GM10266 (cell line): ENCODE measurements at regions not wholly inside any gene's neighbourhood (a gene's known extent, or its start where the extent isn't known, plus 50 kb on each side); places are given as distances from the start of the nearest gene placed in this dataset.

Experiments used
- DNase-seq: peaks from one replicate; pipeline ENCODE4 v3.0.0; 2012; ENCODE audit errors: extremely low spot score
- CTCF ChIP-seq: IDR thresholded peaks from 2 replicates; pipeline ENCODE4 v1.5.1; 2012; ENCODE audit warnings: mild to moderate bottlenecking, low read depth; ENCODE audit not compliant: control insufficient read depth, insufficient read depth; ENCODE audit errors: missing control alignments

DNA sequence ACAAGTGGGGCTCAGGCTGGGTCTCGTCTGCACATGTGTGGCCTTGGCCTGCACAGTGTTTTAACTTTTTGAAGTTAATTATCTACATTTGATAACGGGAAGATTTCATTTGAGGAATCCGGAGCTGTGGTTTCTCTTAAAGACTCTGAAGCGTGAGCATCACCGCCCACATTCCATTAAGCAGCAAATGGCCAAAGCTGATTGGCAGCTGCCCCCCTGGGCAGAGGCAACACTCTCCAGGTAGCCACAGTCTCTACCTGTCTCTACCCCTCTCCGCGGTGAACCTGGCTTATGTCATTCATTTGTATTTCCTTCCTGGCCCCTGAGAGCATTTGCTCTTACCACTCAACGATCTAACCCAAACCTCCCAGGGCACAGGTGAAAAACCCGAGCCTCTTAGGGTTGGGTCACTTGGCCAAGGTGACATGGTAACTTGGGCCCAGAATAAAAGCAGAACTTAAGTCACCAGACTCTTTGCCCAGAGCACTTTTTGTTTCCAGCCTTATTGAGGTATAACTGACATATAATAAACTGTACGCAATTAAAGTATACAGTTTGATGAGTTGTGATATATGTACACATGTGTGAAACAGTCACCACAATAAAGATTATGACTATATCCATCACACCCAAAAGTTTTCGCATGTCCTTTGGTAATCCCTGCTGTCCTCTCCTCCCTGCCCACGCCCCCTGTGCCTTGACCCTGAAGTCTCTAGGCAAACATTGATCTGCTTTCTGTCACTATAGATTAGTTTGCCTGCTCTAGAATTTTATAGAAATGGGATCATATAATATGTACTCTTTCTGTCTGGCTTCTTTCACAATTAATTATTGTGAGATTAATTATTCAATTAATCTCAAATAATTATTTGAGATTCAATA, 245.7 kb upstream of the HES1 start:
- no peak for TF ChIP-seq CTCF
- no peak for DNase-seq

DNA sequence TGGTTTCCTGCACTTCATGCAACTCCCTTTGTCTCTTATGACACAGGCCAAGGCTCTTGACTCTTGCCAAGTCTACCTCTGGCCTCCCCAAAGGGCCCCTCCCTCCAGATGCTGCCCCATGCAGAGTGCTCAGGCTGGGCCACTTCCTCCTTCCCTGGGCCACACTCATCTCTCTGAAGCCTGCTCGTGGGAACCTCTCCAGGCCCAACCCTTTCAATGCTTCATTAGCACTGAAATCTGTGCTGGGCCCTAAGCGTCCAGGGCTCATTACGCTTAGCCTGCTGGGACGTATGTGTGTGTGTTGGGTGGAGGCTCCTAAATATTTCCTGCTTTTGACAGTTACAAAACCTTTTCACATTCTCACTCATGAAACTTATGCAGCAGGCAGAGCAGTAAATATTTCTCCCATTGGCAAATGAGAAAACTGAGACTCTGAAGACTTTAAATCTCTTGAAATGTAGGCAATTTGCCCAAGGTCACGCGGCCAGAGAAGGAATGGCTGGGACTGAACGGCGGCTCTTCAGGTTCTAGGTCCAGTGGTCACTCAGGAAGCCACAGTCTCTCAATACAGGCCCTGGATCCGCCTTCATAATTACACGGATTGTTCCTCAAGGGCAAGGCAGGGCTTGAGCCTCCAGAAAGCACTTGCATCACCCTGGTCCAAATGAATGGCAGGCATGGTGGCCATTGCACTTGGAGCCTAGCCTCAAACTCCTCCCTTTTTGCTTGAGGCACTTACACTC, 241.7 kb upstream of the HES1 start:
- no peak for DNase-seq
- no peak for TF ChIP-seq CTCF

GRCh38 chr3:193895409-193895808, 240.5 kb upstream of the HES1 start:
- no peak for DNase-seq
- TF ChIP-seq CTCF = no peak

DNA sequence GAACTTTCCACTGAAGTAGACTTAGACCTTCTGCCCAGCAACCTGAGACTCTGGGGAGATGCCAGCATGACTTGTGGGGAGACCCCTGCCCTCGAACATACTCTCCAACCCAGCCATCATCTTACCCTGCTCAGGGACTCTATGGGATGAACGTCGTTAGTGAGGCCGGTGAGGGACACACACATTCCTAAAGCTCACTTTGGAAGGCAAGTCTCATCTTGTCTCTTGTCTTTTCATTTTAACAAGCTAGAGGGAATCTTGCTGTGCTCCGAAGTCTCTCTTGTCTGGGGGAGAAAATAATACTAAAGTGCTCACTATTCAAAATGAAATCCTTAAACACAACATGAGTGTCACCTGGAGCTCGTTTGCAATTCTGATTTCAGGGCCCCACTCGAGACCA, 239.5 kb upstream of the HES1 start:
- no peak for TF ChIP-seq CTCF
- no peak for DNase-seq

- no peak for TF ChIP-seq CTCF
- DNase-seq = no peak
Measured at GRCh38 chr3:193897288-193897687, 238.7 kb upstream of the HES1 start.

GRCh38 chr3:193897731-193898180, 238.2 kb upstream of the HES1 start:
- no peak for TF ChIP-seq CTCF
- no peak for DNase-seq

DNA sequence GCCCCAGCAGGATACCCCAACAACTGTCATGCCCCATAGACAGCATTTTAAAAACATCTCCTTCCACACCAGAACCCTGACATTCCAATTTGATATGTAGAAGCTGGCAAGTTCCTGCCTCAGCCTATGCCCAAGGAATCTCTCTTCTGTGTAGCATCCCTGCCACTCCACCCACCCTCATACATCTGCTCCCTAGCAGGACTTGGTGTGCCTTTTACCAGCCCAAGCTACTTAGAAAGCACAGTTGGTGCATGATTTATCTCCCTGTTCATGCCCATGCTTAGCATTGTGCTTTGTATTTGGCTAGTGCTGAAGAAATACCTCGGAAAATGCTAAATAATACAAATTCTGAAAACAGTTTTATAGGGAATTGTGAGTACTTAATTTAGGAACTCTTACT, 236.9 kb upstream of the HES1 start:
- no peak for DNase-seq
- no peak for TF ChIP-seq CTCF
